DND-41 (cell line): ENCODE measurements at regions not wholly inside any gene's neighbourhood (a gene's known extent, or its start where the extent isn't known, plus 50 kb on each side); places are given as distances from the start of the nearest gene placed in this dataset.

Experiments
- ATAC-seq: fragments of 200-7000 bp; cut with Tn5 transposase; 3 replicates; pipeline ENCODE4 v1.9.1; 2021; ENCODE audit warnings: low read depth; ENCODE audit not compliant: insufficient read depth
- DNase-seq: peaks from one replicate; pipeline ENCODE4 v3.0.0-alpha.2; 2020
- H2AFZ ChIP-seq: 2 replicates; pipeline ENCODE4 v1.6.0; 2012; ENCODE audit warnings: low read depth, low read length
- H3K27ac ChIP-seq: 2 replicates; pipeline ENCODE4 v1.5.1; 2012; ENCODE audit warnings: low read length, inconsistent platforms
- H3K27me3 ChIP-seq: fragments of 200-600 bp; sonication (generic); 2 replicates; pipeline ENCODE4 v1.6.0; 2012; ENCODE audit warnings: low read length, mild to moderate bottlenecking, inconsistent platforms; ENCODE audit not compliant: insufficient read depth, poor library complexity
- H3K36me3 ChIP-seq: 2 replicates; pipeline ENCODE4 v1.5.1; 2012; ENCODE audit warnings: low read length, inconsistent platforms; ENCODE audit not compliant: insufficient read depth
- H3K4me1 ChIP-seq: 2 replicates; pipeline ENCODE4 v1.5.1; 2012; ENCODE audit warnings: mild to moderate bottlenecking, low read length; ENCODE audit not compliant: insufficient read depth
- H3K4me2 ChIP-seq: 2 replicates; pipeline ENCODE4 v1.6.0; 2012; ENCODE audit warnings: mild to moderate bottlenecking, moderate library complexity, low read length, inconsistent platforms; ENCODE audit not compliant: insufficient read depth
- H3K4me3 ChIP-seq, 2 experiments: fragments of 200-600 bp in 1 of 2; shearing (Covaris generic) in 1 of 2; 2 replicates each; pipeline ENCODE4 v1.5.1; 2012 to 2016; ENCODE audit warnings: inconsistent platforms in 2 of 2, low read length in 2 of 2, mild to moderate bottlenecking in 2 of 2, low read depth in 1 of 2, moderate library complexity in 1 of 2
- H3K79me2 ChIP-seq: 2 replicates; pipeline ENCODE4 v1.6.0; 2012; ENCODE audit warnings: low read length, inconsistent platforms; ENCODE audit not compliant: insufficient read depth
- H3K9ac ChIP-seq: 2 replicates; pipeline ENCODE4 v1.6.0; 2012; ENCODE audit warnings: low read depth, mild to moderate bottlenecking, inconsistent platforms, low read length, moderate library complexity
- H3K9me3 ChIP-seq: 2 replicates; pipeline ENCODE4 v1.5.1; 2012; ENCODE audit warnings: low read length, moderate library complexity, mild to moderate bottlenecking, inconsistent platforms; ENCODE audit not compliant: insufficient read depth, severe bottlenecking
- H4K20me1 ChIP-seq: 2 replicates; pipeline ENCODE4 v1.6.0; 2012; ENCODE audit warnings: low read length; ENCODE audit not compliant: insufficient read depth
- CTCF ChIP-seq: IDR thresholded peaks from 2 replicates; pipeline ENCODE4 v1.5.1; 2012; ENCODE audit warnings: borderline replicate concordance, low read length, moderate library complexity, mild to moderate bottlenecking; ENCODE audit not compliant: poor library complexity, severe bottlenecking; ENCODE audit errors: extremely low read depth
- EZH2 ChIP-seq: IDR thresholded peaks from 3 replicates; pipeline ENCODE4 v1.6.1; 2012; ENCODE audit warnings: borderline replicate concordance, low read depth, mild to moderate bottlenecking, moderate library complexity, low read length, inconsistent platforms; ENCODE audit not compliant: severe bottlenecking

- H3K4me3 ChIP-seq = no peak overlapping the region
- DNase-seq = no peak
- H3K9me3 ChIP-seq = peaks cover 7% of the 10 kb centered on the region
- ATAC-seq = no peak
- no peaks in the 10 kb centered on the region for H3K79me2 ChIP-seq
- H4K20me1 ChIP-seq = no peaks in the 10 kb centered on the region
- H3K4me1 ChIP-seq = no peaks in the 10 kb centered on the region
- TF ChIP-seq CTCF (no peak), EZH2 (no peak)
- no peak overlapping the region for H3K4me2 ChIP-seq
- no peaks in the 10 kb centered on the region for H3K27me3 ChIP-seq
- no peak overlapping the region for H3K27ac ChIP-seq
- no peak overlapping the region for H3K9ac ChIP-seq
- H3K36me3 ChIP-seq = no peaks in the 10 kb centered on the region
- no peak overlapping the region for H2AFZ ChIP-seq
These were observed 414.6 kb upstream of the PROK2 start for GRCh38 chr3:72199530-72199929.

GRCh38 chr3:72196377-72196929 lies 411.5 kb upstream of the PROK2 start:
- H3K36me3 ChIP-seq = no peaks in the 10 kb centered on the region
- no peaks in the 10 kb centered on the region for H3K27me3 ChIP-seq
- H3K4me2 ChIP-seq = no peak overlapping the region
- TF ChIP-seq CTCF (no peak), EZH2 (no peak)
- H3K9ac ChIP-seq = no peak overlapping the region
- no peak for DNase-seq
- H3K9me3 ChIP-seq = peaks cover 7% of the 10 kb centered on the region
- H3K27ac ChIP-seq = no peak overlapping the region
- no peaks in the 10 kb centered on the region for H3K4me1 ChIP-seq
- no peak for ATAC-seq
- H4K20me1 ChIP-seq = no peaks in the 10 kb centered on the region
- no peaks in the 10 kb centered on the region for H3K79me2 ChIP-seq
- H2AFZ ChIP-seq = no peak overlapping the region
- no peak overlapping the region for H3K4me3 ChIP-seq

- Histone ChIP-seq H3K4me3 (no peak overlapping the region), H4K20me1 (no peaks in the 10 kb centered on the region), H3K4me2 (no peak overlapping the region), H3K9me3 (peaks cover 5% of the 10 kb centered on the region), H3K4me1 (no peaks in the 10 kb centered on the region), H3K79me2 (no peaks in the 10 kb centered on the region), H3K27ac (no peak overlapping the region), H3K36me3 (no peaks in the 10 kb centered on the region), H3K9ac (no peak overlapping the region), H3K27me3 (no peaks in the 10 kb centered on the region), H2AFZ (no peak overlapping the region)
- no peak for TF ChIP-seq EZH2
- no peak for TF ChIP-seq CTCF
- DNase-seq (no peak), ATAC-seq (no peak)
These were observed 410.9 kb upstream of the PROK2 start for GRCh38 chr3:72195895-72196294.

DNA sequence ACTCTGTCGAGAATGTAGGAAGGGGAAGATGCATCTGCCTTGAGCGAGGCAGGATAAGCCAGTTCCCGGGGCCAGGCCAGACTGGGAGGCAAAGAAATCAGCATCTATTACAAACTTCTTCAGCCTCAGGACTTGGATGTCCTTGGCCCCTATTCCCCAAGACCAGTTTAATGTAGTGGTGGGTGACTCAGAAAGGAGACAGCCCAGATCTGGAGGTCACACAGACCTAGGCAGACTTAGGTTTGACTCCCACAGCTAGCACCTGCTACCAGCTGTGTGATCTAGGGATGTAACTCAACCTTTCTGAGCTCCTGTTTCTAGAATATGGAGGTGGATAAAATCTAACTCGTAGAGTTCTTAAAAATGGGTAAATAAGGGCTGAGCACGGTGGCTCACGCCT lies 409.5 kb upstream of the PROK2 start:
- H2AFZ ChIP-seq = no peak overlapping the region
- H3K27ac ChIP-seq = no peak overlapping the region
- peaks cover 2% of the 10 kb centered on the region for H3K27me3 ChIP-seq
- H3K9ac ChIP-seq = no peak overlapping the region
- no peaks in the 10 kb centered on the region for H3K79me2 ChIP-seq
- H4K20me1 ChIP-seq = no peaks in the 10 kb centered on the region
- H3K4me1 ChIP-seq = no peaks in the 10 kb centered on the region
- TF ChIP-seq EZH2 = no peak
- no peak for TF ChIP-seq CTCF
- H3K4me2 ChIP-seq = no peak overlapping the region
- DNase-seq = no peak
- no peaks in the 10 kb centered on the region for H3K36me3 ChIP-seq
- ATAC-seq = no peak
- H3K9me3 ChIP-seq = no peaks in the 10 kb centered on the region
- no peak overlapping the region for H3K4me3 ChIP-seq
